Mesothelial cell of epicardium (in vitro differentiated cells): ENCODE measurements at regions not wholly inside any gene's neighbourhood (a gene's known extent, or its start where the extent isn't known, plus 50 kb on each side); places are given as distances from the start of the nearest gene placed in this dataset.

ENCODE experiments used
- DNase-seq, 2 experiments: peaks; one replicate each; pipeline ENCODE4 v3.0.0; 2021; ENCODE audit warnings: low spot score in 2 of 2; ENCODE audit not compliant: unreplicated experiment in 2 of 2
- H3K27ac Mint-ChIP-seq: 2 replicates; pipeline ENCODE4 v1.8.0; 2021; ENCODE audit warnings: mixed read lengths
- H3K27me3 Mint-ChIP-seq: 2 replicates; pipeline ENCODE4 v1.8.0; 2021; ENCODE audit warnings: low read depth, mixed read lengths
- H3K36me3 Mint-ChIP-seq: 2 replicates; pipeline ENCODE4 v1.8.0; 2021; ENCODE audit warnings: mixed read lengths
- H3K4me1 Mint-ChIP-seq: 2 replicates; pipeline ENCODE4 v1.8.0; 2021; ENCODE audit warnings: mixed read lengths
- H3K4me3 Mint-ChIP-seq: 2 replicates; pipeline ENCODE4 v1.8.0; 2021; ENCODE audit warnings: mild to moderate bottlenecking, moderate library complexity, mixed read lengths
- H3K9me3 Mint-ChIP-seq: 2 replicates; pipeline ENCODE4 v1.8.0; 2021; ENCODE audit warnings: mixed read lengths
- CTCF ChIP-seq: fragments of 200-600 bp; sonication (generic); IDR thresholded peaks from one replicate; pipeline ENCODE4 v1.5.0; 2021; ENCODE audit warnings: antibody characterized with exemption; ENCODE audit not compliant: unreplicated experiment

- Mint-ChIP-seq H3K9me3 (no peaks in the 10 kb centered on the region), H3K4me3 (no peak overlapping the region), H3K4me1 (peaks cover 63% of the 10 kb centered on the region)
These were observed 93.1 kb downstream of the CD8B2 start for GRCh38 chr2:106580241-106580640.

DNA sequence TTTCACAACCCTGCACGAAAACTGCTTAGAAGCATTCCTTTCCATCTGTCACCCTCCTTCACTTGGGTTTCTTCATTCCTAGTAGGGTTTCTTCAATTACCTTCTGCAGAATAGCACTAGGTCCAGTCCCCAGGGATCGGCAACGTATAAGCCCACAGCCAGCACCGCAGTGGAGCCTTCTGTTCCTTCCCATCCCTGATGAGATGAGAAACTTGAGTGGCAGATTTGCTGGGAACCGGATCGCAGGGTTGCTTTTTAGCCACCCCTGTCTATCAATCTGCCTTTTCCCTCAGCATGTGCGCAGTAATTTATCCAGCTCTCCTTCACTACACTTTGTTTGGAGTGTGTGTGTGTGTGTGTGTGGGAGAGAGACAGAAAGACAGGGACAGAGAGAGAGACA is 94.2 kb downstream of the CD8B2 start:
- Mint-ChIP-seq H3K4me1 (peaks cover 53% of the 10 kb centered on the region), H3K36me3 (no peaks in the 10 kb centered on the region), H3K27ac (peak overlapping the region; percentile 86), H3K9me3 (no peaks in the 10 kb centered on the region), H3K4me3 (peak overlapping the region; percentile 29), H3K27me3 (peaks cover 5% of the 10 kb centered on the region)
- DNase-seq, result no peak
- no peak for TF ChIP-seq CTCF

More at GRCh38 chr2:106580241-106580640, 93.1 kb downstream of the CD8B2 start:
- H3K27me3 Mint-ChIP-seq, result peaks cover 3% of the 10 kb centered on the region
- DNase-seq, result no peak
- no peak overlapping the region for H3K27ac Mint-ChIP-seq
- no peak for TF ChIP-seq CTCF
- H3K36me3 Mint-ChIP-seq, result no peaks in the 10 kb centered on the region

DNA sequence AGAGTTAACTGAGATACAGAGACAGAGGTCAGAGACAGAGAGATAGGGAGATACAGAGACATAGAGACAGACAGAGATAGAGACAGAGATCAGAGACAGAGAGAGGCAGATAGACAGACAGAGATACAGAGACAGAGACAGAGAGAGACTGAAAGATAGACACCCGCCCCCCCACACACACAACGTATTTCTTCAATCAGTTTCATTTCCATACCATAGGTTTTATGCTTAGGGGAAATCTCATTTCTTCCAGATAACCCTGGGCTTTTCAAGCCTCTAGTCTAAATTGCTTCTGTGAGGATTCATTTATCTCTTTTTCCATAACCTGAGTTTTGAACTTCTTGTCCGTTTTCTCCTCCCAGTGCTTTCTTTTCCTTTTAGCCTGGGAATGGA is 94.6 kb downstream of the CD8B2 start:
- H3K4me1 Mint-ChIP-seq, result peaks cover 49% of the 10 kb centered on the region
- no peak for TF ChIP-seq CTCF
- H3K9me3 Mint-ChIP-seq, result no peaks in the 10 kb centered on the region
- H3K27ac Mint-ChIP-seq, result peak overlapping the region; percentile 86
- no peaks in the 10 kb centered on the region for H3K36me3 Mint-ChIP-seq
- DNase-seq, result no peak
- H3K4me3 Mint-ChIP-seq, result peak overlapping the region; percentile 75
- peaks cover 5% of the 10 kb centered on the region for H3K27me3 Mint-ChIP-seq

DNA sequence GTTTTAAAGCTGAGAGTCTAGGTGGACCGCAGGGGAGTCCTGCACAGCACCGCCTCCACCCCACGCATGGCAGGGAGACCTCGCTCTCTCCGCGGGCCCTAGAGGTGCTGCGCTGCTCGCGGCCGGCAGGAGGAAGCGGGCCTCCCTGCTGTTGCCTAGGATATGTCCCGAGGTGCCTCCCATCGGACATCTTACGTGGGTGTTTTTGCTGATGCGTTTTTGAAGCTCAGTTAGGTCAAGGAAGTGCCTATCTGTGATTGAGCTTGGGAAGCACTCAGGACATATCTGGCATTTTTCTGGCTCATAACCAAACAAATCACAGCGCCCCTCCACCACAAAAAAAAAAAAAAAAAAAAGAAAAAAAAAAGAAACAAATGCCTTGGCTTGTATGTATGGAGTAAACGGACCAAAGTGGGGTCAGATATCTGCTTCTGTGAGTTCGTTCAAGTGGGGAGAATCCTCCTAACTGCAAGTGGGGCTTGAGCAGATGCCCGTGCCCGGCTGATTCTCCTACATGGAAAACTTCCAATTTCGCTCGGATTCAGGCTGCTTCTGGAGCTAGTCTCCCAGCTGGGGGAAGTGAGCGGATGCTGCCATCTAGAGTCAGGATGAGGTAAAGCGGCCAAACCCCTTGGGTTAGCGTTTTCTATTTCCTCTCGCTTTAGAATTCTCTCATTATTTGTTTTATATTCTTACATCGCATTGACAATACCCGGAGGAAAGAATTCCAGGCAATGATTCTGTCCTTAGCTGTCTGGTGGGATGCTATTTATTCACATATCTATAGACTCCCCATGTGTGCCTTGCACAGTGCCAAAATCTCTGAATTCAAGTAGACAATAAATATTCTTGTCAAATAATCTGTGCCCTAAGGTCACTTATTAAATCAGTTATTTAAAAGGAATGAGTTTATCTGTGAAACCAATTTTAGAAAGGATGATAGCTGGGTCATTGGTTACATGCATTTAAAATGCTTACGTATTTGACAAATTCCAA is 95.3 kb downstream of the CD8B2 start:
- H3K27me3 Mint-ChIP-seq, result peaks cover 8% of the 10 kb centered on the region
- peak overlapping the region; percentile 86 for H3K27ac Mint-ChIP-seq
- DNase-seq, result peak; percentile 48 to 84
- TF ChIP-seq CTCF, result peak; percentile 68
- no peaks in the 10 kb centered on the region for H3K9me3 Mint-ChIP-seq
- peak overlapping the region; percentile 75 for H3K4me3 Mint-ChIP-seq
- H3K36me3 Mint-ChIP-seq, result no peaks in the 10 kb centered on the region
- peaks cover 49% of the 10 kb centered on the region for H3K4me1 Mint-ChIP-seq

- Mint-ChIP-seq H3K9me3 (no peaks in the 10 kb centered on the region), H3K27me3 (peaks cover 10% of the 10 kb centered on the region), H3K4me1 (peaks cover 35% of the 10 kb centered on the region), H3K27ac (no peak overlapping the region), H3K36me3 (no peaks in the 10 kb centered on the region), H3K4me3 (no peak overlapping the region)
- DNase-seq, result no peak
- TF ChIP-seq CTCF, result no peak
These were observed 97.3 kb downstream of the CD8B2 start for GRCh38 chr2:106584304-106584954.
